Anterior cingulate cortex (tissue), 58 donors: ENCODE measurements at regions not wholly inside any gene's neighbourhood (a gene's known extent, or its start where the extent isn't known, plus 50 kb on each side); places are given as distances from the start of the nearest gene placed in this dataset.
"Not testable (repeated sequence)": the region's sequence is repeated elsewhere in the genome, so short reads cannot be mapped to it uniquely, and the experiment has no call there.

Source experiments
- DNase-seq, 58 donors: peaks; one replicate each; lab custom pipeline; 2025; lab: John Stamatoyannopoulos, UW

GRCh38 chr13:65631078-65631477 is 1599.1 kb downstream of the PCDH9 start:
- DNase-seq, result no peak

DNA sequence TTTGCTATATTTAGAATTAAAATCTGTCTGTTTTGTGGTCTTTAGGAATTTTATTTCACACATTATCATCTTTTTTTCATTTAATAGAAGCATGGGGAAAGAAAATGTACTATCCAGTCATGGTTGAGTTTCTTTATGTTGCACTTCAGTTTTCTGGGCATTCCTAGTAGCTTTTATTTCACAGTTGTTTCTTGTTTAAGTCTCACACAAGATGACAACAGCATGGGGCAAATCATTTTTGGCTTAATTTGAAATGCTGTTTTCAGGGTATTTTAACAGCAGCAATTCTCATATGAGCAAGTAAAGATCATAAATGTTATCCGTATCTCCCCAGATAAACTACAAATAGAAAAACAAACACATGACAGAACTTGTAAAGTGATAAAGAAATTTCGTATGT is 1600.2 kb downstream of the PCDH9 start:
- no peak for DNase-seq

- DNase-seq, result no peak
These were observed 1607.0 kb downstream of the PCDH9 start for GRCh38 chr13:65623148-65623547.

GRCh38 chr13:65615506-65615905 is 1614.6 kb downstream of the PCDH9 start:
- no peak for DNase-seq

GRCh38 chr13:65613004-65613403 is 1617.1 kb downstream of the PCDH9 start:
- DNase-seq, result no peak

- DNase-seq, result no peak
These were observed 1620.8 kb downstream of the PCDH9 start for GRCh38 chr13:65609350-65609749.

DNA sequence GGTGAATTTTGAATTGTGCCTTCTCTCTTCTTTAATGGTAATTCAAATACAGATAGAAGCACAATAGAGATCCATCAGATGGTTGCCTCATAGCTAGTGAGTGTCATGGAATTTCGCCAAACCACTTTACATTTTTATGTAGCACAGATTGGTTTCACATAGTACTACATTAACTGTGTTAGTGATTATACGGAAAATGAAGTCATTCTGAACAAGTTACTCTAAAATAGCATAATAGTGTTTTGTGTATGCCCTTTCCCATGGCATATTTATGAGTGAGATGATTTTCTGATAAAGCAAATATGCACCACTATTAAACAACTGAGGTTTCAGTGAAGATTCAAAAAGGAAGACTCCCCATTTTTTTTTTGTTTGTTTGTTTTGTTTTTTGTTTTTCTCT is 1623.5 kb downstream of the PCDH9 start:
- no peak for DNase-seq

- no peak for DNase-seq
These were observed 1624.7 kb downstream of the PCDH9 start for GRCh38 chr13:65605396-65605795.

GRCh38 chr13:65603160-65603559 is 1627.0 kb downstream of the PCDH9 start:
- DNase-seq, result no peak

DNA sequence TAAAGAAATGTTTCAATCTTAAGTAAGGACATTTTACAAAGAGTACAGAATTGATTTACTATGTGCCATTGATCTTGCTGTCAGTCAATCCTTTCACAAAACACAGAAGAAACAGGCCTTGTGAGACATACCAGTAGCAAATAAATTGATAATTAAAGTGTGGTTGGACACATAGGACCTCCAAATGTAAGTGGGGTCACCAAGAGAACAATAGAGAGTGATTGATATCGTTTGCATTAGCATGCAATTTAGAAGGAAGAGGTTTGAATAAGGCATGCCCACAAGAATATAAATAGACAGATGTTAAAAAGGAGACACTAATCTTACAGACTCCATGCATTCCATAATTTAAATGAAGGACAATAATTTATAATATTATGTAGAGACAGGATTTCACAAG is 1628.3 kb downstream of the PCDH9 start:
- DNase-seq, result no peak

DNA sequence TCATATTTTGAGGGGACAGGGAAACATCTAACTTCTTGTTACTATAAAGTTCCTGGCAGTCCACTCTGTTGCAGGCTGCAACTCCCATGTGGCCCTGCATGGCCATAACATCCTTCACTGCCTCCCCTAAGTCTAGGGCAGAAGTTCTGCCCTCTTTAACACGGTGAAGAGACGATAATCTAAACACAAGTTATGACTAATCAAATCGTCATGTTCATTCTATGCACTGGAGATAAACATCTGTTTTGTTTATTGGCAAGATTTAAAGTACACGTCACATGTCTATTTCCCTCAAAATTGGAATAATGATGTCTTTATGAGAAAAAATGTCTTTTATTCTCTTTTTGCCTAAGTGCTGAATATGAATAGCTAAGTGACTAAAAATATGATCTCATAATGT is 1629.4 kb downstream of the PCDH9 start:
- no peak for DNase-seq

GRCh38 chr13:65597839-65598818 is 1632.0 kb downstream of the PCDH9 start:
- DNase-seq, result no peak

DNA sequence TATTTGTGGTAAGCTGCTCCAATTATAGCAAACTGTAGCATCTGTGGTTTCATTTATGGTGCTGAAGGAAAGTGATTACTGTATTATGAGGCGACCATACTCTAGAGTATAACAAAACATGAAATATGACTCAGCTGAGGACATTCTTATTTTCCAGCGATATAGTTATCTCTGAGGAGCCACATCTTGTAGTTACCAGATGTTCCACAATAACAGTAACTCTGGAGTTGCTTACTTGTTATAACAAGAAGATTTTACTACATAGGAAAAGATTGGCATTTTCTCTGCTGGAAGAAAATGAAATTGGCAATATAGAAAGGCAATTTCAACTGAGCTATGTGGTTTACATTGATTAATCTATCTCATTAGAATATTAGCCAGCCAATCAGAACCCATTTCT is 1634.2 kb downstream of the PCDH9 start:
- no peak for DNase-seq

GRCh38 chr13:65594298-65594781 is 1635.8 kb downstream of the PCDH9 start:
- no peak for DNase-seq

DNA sequence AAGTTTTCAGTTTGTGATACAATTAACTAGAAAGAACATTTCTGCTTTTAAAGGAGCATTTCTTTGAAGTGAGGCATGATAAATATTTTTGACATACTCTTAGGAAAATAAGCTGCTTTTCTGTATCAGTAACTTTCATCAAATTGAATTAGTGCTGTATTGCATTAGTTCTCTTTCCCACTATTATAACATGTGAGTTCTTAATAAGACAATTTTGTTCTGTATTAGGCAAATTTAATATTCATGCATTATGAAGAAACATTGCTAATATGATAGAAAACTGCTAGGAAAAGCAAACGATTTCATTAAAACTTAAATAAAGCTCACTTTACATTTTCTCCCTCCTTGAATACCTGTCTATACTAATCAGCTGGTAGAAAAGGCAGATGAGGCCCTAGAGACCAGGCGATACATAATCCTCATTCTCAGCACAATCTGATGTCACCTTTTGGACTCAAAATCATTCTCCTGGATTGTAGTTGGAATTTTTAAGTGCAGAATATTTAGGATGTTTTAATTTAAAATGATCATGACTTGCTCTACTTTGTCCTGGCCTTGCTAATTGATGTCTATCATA is 1636.8 kb downstream of the PCDH9 start:
- no peak for DNase-seq

DNA sequence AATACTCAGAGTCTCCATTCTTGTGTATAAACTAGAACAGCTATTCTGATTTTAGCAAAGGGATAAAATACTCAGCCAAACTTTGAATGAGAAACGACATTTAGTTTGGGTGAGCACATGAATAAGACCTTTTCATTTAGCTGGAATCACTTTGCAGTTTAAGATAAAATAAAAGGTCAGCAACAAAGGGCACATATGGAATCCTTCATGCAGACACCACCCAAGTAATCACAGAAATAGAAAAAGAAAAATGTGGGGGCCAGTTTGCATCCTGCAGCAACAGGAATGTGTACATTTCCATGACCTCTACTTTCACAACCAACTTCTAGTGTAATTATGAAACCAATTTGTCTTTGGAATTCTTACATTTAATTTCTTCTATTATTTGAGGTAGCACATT is 1637.4 kb downstream of the PCDH9 start:
- no peak for DNase-seq

DNA sequence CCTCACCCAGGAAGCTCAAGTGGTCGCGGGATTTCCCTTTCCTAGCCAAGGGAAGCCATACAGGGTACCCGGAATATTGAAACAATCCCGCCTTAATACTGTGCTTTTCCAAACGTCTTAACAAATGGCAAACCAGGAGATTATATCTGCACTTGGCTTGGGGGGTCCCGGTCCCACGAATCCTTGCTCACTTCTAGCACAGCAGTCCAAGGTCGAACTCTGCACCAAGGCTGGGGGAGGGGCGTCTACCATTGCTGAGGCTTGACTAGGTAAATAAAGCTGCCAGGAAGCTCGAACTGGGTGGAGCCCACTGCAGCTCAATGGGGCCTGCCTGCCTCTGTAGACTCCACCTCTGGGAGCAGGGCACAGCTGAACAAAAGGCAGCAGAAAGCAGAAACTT is 1644.8 kb downstream of the PCDH9 start:
- no peak for DNase-seq

DNA sequence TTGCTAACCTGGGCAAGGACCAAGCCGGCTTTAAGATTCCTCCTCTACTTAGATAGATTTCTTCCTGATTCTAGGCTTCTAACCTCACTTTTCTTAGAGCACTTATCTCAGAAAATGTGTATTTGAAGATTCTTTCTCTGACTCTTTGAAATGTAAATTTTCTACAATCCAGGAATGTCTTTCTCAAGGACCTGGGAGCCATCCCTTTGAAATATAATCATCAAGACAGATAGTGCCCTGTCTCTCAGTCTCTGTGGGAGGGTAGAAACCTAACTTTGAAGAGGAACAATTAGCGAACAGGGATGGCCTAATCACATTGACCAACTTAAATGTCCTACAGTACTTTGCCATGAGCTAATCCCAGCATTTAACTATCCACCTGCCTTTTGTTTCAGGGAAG is 1646.0 kb downstream of the PCDH9 start:
- no peak for DNase-seq

DNA sequence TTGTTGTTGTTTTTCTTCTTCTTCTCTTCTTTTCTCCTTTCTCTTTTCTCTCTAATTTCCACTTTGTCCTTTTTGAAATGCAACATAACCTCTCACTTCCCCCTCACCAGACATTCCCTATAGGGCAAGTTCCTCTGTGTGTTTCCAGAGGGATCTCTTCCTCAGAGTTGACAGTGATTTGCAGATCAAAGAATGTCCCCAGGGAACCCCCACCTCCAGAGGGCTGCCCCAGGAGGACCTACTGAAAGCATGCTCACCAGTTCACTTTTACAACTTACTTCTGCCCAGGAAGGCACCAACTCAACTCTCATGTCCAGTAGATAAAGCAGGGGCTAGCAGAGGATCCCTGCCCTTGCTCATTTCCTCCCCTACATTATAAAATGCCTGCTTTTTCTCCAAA is 1648.0 kb downstream of the PCDH9 start:
- DNase-seq, result no peak

DNA sequence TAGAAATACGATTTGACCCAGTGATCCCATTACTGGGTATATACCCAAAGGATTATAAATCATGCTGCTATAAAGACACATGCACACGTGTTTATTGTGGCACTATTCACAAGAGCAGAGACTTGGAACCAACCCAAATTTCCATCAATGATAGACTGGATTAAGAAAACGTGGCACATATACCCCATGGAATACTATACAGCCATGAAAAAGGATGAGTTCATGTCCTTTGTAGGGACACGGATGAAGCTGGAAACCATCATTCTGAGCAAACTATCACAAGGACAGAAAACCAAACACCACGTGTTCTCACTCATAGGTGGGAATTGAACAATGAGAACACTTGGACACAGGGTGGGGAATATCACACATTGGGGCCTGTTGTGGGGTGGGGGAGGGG is 1665.6 kb downstream of the PCDH9 start:
- DNase-seq, result not testable (repeated sequence)

DNA sequence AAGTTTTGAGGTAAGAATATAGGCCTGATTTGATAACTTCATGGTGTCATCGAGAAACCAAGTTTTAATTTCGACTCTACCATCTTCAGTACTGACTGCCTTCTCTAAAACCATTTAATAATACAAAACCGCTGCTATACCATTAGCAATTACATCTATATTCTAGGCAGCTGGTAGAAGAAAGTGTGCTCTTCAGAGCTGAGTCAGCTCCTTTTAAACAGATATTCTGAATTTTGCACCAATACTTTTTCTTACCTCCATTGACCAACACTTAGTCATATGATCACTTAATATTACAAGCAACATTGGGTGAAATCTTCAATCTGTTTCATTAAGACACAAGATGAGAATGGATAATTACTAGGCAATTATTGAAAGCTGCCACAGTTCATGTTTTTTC is 1667.8 kb downstream of the PCDH9 start:
- DNase-seq, result no peak

DNA sequence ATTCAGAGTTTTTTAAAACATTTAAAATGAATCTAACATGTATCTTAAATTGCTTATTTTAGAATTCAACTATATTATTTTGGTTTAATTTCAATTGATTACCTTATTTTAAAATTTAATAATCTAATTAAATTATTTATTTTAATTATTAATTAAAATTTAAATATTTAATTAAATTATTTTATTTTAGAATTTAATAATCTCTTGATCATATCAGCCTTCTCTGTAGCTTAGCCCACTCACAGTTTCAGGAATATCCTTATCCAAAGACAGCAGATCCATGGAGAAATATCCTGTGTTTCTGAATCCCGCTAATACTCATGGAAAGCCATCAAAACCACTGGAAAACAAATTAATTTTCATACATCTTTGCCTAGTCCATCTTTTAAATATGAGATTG is 1669.2 kb downstream of the PCDH9 start:
- no peak for DNase-seq
